Subcutaneous abdominal adipose tissue (tissue), 5 donors: ENCODE measurements at regions not wholly inside any gene's neighbourhood (a gene's known extent, or its start where the extent isn't known, plus 50 kb on each side); places are given as distances from the start of the nearest gene placed in this dataset.

Source experiments
- H3K27ac ChIP-seq: one replicate; pipeline ENCODE4 v1.7.0; 2013; ENCODE audit warnings: low read depth, mild to moderate bottlenecking, inconsistent platforms, low read length, moderate library complexity
- H3K27me3 ChIP-seq, 5 donors: one replicate each; pipeline ENCODE4 v1.7.0; 2013; ENCODE audit warnings: low read length in 5 of 5, inconsistent platforms in 1 of 5; ENCODE audit not compliant: control insufficient read depth in 5 of 5, insufficient read depth in 4 of 5
- H3K36me3 ChIP-seq, 5 donors: one replicate each; pipeline ENCODE4 v1.7.0; 2013; ENCODE audit warnings: low read length in 5 of 5; ENCODE audit not compliant: control insufficient read depth in 5 of 5, insufficient read depth in 5 of 5
- H3K4me1 ChIP-seq, 5 donors: one replicate each; pipeline ENCODE4 v1.7.0; 2013; ENCODE audit warnings: low read length in 5 of 5, mild to moderate bottlenecking in 3 of 5, moderate library complexity in 1 of 5; ENCODE audit not compliant: control insufficient read depth in 5 of 5, insufficient read depth in 5 of 5
- H3K4me3 ChIP-seq, 5 donors: one replicate each; pipeline ENCODE4 v1.7.0; 2013; ENCODE audit warnings: low read length in 5 of 5, low read depth in 1 of 5
- H3K9ac ChIP-seq, 5 donors: one replicate each; pipeline ENCODE4 v1.7.0; 2013; ENCODE audit warnings: low read length in 5 of 5, mild to moderate bottlenecking in 4 of 5, moderate library complexity in 3 of 5
- H3K9me3 ChIP-seq, 5 donors: one replicate each; pipeline ENCODE4 v1.7.0; 2013; ENCODE audit warnings: low read length in 5 of 5; ENCODE audit not compliant: control insufficient read depth in 5 of 5
- donor health status: healthy.
- donor health status: healthy.
- donor health status: healthy.
- donor health status: healthy.
- donor health status: healthy.

DNA sequence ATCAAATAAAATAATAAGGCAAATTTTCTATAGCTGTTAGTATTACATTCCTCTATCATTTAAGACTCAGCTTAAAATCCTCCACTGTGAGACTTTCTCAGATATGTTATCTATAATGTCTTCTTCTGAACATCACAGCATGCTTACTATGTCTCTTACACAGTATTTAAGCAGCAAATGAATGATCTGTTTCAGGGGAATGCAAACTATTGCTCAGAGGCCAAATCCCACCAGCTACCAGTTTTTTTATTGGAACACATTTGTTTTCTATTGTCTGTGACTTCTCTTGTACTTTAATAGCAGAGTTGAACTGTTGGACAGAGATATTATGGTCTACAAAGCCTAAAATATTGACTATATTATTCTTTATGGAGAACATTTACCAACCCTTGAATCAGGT, 59.6 kb downstream of the C3orf38 start:
- no peaks in the 10 kb centered on the region for H3K9me3 ChIP-seq
- H3K4me1 ChIP-seq, result no peaks in the 10 kb centered on the region
- H3K27ac ChIP-seq, result no peak overlapping the region
- no peak overlapping the region for H3K9ac ChIP-seq
- no peaks in the 10 kb centered on the region for H3K27me3 ChIP-seq
- no peaks in the 10 kb centered on the region for H3K36me3 ChIP-seq
- H3K4me3 ChIP-seq, result no peak overlapping the region

DNA sequence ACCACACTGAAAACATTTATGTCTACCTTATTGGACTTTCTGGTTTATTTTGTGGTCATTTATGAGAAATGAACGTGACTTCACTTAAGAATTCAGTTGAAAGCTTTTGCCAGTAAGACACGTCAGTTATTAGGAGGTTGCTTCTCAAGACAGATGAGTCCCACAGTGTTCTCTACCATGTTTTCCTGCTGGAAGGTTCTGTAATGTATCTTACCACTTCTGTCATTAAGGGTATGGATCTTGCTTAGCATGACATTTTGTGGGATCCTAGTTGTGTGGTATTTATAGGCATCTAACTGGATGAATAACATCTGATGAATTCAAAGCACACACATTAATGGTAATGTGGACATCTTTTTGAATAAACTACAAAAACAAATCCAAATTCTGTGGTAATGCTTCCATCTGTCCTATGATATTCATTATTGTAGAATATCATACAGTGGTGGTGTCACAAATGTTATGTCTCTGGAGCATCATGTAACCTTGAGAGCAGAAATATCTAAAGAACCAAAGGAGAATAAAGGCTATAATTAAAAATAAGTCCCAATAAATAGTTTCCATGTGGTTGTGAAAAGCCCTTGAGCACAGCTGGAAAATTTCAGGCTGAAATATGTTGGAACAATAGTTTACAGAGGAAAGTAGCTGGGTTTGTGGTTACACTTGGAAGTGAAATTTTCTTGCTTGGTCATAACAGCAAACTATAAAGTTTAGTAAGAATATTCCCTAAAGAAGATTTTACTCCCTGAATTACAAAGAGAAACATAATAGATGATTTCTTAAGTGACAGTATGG, 61.5 kb downstream of the C3orf38 start:
- H3K4me1 ChIP-seq, result no peaks in the 10 kb centered on the region
- H3K9me3 ChIP-seq, result no peaks in the 10 kb centered on the region
- no peaks in the 10 kb centered on the region for H3K36me3 ChIP-seq
- H3K9ac ChIP-seq, result no peak overlapping the region
- no peaks in the 10 kb centered on the region for H3K27me3 ChIP-seq
- no peak overlapping the region for H3K4me3 ChIP-seq
- H3K27ac ChIP-seq, result no peak overlapping the region

DNA sequence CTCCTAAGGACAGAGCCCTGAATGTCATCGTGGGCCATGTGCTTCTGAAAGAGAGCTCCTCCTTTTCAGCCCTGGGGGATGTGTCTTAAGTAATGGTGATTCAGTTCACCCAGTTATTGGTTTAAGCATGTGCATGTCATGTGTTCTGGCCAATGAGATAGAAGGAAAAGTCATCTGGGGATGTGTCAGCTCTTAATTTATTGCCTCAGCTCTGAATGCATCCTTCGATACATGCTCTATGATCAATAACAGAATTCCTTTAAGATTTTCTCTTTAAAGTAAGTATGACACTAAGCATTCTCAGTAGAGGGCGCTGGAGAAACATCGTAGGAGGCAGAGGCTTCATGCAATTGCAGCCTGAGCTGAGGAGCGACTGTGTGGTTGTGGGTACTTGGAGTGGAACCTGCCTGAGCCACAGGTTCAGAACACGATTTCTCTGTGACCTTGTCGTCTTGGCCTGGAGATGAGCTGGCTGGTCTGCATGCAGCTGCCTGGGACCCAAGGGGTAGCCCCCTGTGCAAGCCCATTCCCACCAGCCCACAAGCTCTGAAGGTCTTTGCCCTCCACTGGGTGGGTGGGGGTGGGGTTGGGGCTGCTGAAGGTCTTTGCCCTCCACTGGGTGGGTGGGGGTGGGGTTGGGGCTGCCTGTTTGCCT, 69.5 kb downstream of the C3orf38 start:
- Histone ChIP-seq H3K4me1 (no peaks in the 10 kb centered on the region), H3K36me3 (no peaks in the 10 kb centered on the region), H3K9me3 (no peaks in the 10 kb centered on the region), H3K9ac (no peak overlapping the region), H3K27ac (no peak overlapping the region), H3K4me3 (no peak overlapping the region), H3K27me3 (no peaks in the 10 kb centered on the region)

DNA sequence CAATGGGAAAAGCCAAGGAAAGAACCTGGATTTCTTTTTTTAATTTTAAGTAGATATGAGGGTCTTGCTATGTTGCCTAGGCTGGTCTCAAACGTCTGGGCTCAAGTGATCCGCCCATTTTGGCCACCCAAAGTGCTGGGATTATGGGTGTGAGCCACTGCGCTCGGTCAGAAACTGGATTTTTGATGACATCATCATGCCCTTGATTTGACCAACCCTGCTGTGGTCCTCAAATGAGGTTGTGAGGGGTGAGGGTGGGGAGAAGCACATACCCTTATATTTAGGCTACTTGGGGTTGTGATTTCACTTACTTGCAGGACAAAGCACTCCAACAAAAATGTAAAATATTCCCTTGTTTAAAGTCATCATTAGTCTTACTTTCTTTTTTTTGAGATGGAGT, 70.4 kb downstream of the C3orf38 start:
- Histone ChIP-seq H3K27ac (no peak overlapping the region), H3K4me3 (no peak overlapping the region), H3K9ac (no peak overlapping the region), H3K27me3 (no peaks in the 10 kb centered on the region), H3K4me1 (no peaks in the 10 kb centered on the region), H3K9me3 (no peaks in the 10 kb centered on the region), H3K36me3 (no peaks in the 10 kb centered on the region)

DNA sequence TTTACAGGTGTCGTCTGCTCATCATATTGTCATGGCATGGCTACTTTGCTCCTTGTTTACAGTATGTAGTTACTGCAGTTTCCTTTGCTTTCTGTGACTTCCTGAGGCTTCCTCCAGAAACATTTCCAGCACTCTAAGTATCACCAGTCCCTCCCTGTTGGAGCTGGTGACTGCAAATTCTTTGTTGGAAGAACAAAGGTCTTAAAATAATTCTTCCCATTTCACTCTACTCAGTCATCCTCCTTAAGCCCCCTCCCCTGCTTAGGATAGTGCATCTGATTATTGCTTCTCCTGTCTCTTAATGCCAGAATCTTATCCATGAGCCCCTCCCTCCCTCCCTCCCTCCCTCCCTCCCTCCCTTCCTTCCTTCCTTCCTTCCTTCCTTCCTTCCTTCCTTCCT, 72.0 kb downstream of the C3orf38 start:
- no peaks in the 10 kb centered on the region for H3K36me3 ChIP-seq
- H3K4me1 ChIP-seq, result no peaks in the 10 kb centered on the region
- no peaks in the 10 kb centered on the region for H3K27me3 ChIP-seq
- no peak overlapping the region for H3K9ac ChIP-seq
- no peak overlapping the region for H3K4me3 ChIP-seq
- no peak overlapping the region for H3K27ac ChIP-seq
- no peaks in the 10 kb centered on the region for H3K9me3 ChIP-seq

DNA sequence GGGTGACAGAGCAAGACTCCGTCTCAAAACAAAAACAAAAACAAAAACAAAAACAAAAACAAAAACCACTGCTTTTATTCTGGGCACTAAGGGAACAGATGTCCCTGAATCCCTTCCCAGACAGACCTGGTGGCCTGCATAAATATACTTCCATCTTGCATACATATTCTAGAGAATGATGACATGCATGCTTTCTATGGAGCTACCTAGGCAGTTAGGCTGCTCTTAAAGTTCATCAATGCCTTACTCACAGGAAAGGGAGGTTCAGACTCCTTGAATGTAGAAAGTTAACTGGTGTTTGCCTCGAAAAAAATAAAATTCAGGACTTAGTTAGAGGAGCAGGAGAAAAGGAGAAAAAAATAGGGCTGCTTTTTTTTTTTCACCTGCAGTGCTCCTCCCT, 72.6 kb downstream of the C3orf38 start:
- no peak overlapping the region for H3K27ac ChIP-seq
- H3K9me3 ChIP-seq, result no peaks in the 10 kb centered on the region
- H3K27me3 ChIP-seq, result no peaks in the 10 kb centered on the region
- no peak overlapping the region for H3K4me3 ChIP-seq
- no peaks in the 10 kb centered on the region for H3K4me1 ChIP-seq
- H3K9ac ChIP-seq, result no peak overlapping the region
- H3K36me3 ChIP-seq, result no peaks in the 10 kb centered on the region

DNA sequence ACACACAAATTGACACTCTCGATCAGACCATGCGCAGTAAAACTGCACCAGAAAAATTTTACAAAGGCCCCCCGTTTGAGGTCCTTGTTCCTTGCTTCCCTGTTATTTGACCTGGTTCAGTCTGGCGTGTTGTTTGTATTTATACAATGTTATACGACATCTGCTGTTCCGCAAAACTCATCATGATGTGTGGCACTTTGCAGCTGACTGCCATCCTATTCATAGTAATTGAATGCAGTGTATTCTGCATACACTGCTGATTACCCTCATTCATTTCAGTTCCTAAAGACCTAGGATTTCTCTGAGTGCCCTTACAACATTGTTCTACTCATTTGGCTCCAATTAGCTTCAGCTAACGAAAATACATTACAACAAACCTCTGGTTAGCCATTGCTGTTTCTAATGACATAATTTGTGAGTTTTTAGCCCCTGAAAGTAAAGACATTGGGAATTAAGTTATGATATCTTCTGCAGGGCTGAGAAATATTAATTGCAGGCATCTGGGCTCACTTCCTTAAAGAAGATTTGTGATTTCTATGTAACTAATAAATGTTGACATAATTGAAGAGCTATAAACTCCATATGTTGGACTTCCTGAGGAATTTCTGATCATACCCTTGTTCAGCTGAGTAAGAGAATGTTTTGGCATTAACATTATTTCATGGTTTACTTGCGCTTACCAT, 75.7 kb downstream of the C3orf38 start:
- H3K9ac ChIP-seq, result no peak overlapping the region
- H3K27me3 ChIP-seq, result no peaks in the 10 kb centered on the region
- no peaks in the 10 kb centered on the region for H3K36me3 ChIP-seq
- no peak overlapping the region for H3K4me3 ChIP-seq
- no peaks in the 10 kb centered on the region for H3K4me1 ChIP-seq
- H3K27ac ChIP-seq, result no peak overlapping the region
- H3K9me3 ChIP-seq, result no peaks in the 10 kb centered on the region

DNA sequence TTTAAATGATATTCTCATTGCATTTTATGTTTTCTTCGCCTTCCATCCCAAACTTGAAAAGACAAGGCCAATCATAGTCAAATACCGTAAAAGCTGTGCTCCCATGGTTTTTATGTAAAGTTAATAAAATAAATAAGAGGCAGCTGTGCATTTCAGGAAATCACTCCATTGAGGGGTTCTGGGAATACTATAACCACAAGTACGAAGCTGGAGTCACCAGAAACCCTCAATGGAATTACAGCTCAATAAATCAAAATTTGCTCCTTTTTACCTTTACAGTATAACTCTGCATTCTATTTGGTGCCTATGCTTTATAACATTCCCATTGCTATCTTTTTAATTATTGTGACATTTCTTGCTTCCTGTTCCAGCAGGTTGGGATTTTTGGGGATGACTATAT, 77.2 kb downstream of the C3orf38 start:
- no peak overlapping the region for H3K27ac ChIP-seq
- H3K36me3 ChIP-seq, result no peaks in the 10 kb centered on the region
- H3K9ac ChIP-seq, result no peak overlapping the region
- H3K9me3 ChIP-seq, result no peaks in the 10 kb centered on the region
- no peaks in the 10 kb centered on the region for H3K4me1 ChIP-seq
- H3K4me3 ChIP-seq, result no peak overlapping the region
- H3K27me3 ChIP-seq, result no peaks in the 10 kb centered on the region

DNA sequence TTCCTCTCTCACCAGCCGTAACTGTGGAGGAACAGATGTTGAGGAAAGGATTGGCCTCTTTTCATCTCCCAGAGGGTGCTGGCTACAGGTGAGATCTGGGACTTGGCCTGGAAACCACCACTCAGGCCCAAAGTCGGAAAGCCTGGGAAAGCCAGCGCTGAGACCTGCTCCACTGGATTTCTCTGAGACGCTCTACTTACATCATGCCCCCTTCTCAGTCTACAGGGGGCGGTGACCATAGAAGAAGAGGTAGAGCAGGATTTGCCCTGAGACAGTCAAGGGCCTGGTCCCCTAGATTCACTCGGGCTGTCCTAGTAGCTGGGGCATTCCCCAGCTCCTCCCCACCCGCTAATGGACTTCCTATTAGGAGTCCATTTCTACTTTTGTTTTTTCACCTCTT, 80.9 kb downstream of the C3orf38 start:
- Histone ChIP-seq H3K36me3 (no peaks in the 10 kb centered on the region), H3K4me1 (no peaks in the 10 kb centered on the region), H3K4me3 (no peak overlapping the region), H3K27me3 (no peaks in the 10 kb centered on the region), H3K9me3 (no peaks in the 10 kb centered on the region), H3K27ac (no peak overlapping the region), H3K9ac (no peak overlapping the region)

DNA sequence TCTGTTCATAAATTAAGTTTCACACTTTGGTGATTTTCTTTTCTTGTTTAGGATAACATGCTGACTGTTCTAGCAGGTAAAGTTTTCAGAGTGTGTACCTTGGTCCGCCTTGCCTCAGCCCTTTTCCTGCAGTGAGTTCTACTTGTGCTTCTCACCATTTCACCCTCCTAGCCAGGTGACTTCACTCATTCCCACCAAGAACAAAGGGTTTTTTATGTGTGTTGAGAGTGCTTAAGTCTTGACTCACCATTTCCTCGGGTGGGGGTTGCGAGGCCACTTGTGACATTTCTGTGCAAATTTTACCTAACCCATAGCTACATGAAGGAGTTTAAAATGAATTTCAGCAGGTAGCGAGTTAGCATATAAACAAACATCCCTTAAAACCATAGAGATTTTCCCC, 81.4 kb downstream of the C3orf38 start:
- no peaks in the 10 kb centered on the region for H3K27me3 ChIP-seq
- no peaks in the 10 kb centered on the region for H3K4me1 ChIP-seq

More for the DNA sequence above, 81.4 kb downstream of the C3orf38 start:
- no peak overlapping the region for H3K9ac ChIP-seq
- no peaks in the 10 kb centered on the region for H3K9me3 ChIP-seq
- no peak overlapping the region for H3K4me3 ChIP-seq
- no peaks in the 10 kb centered on the region for H3K36me3 ChIP-seq
- no peak overlapping the region for H3K27ac ChIP-seq
